ENCODE measurements at regions not wholly inside any gene's neighbourhood (a gene's known extent, or its start where the extent isn't known, plus 50 kb on each side); places are given as distances from the start of the nearest gene placed in this dataset.
A peak's percentile ranks its signal among the peaks of the same experiment; 100 is the strongest.

DNA sequence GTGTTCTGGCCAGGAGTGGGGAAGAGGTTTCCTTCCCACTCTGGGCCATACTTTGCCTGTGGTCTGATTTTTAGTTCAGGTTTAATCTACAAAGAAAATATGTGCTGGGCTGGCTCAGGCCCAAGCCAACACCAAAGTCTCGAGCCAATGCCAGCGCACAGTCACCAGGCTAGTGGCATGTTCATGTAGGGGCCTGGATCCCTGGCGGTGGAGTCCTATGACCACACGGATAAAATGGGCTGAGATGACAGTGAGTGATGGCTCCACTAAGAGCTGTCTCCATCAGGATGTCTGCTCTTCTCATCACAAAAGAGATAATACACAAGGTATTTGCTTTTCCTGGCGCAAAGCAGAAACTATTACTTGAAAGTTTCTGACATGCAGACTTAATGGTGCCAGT, 92.9 kb upstream of the PTPN3 start:
- H3K56ac ChIP-seq (ENCODE audit: extremely low read depth, insufficient read depth, low read length), result no peak overlapping the region
- H4K8ac ChIP-seq (ENCODE audit: low read depth in 2 of 2, low read length in 2 of 2), result no peak overlapping the region
- no peak overlapping the region for H2BK20ac ChIP-seq (ENCODE audit: low read depth, low read length)
- BruUV-seq (replicated peaks), result no TSS peak
- H2AK9ac ChIP-seq (replicated peaks; ENCODE audit: low read depth, low read length, poor library complexity), result no peak overlapping the region
- H3K4ac ChIP-seq (ENCODE audit: low read depth, low read length), result no peak overlapping the region
- WGBS, 2 experiments (ENCODE audit: extremely low coverage in 2 of 2, insufficient read length in 1 of 2), result 52% methylated on average over 3 of the region's 5 CpGs; no CpG with 5 or more reads in 1 of the 2 experiments
- TF ChIP-seq, protein P1, sequence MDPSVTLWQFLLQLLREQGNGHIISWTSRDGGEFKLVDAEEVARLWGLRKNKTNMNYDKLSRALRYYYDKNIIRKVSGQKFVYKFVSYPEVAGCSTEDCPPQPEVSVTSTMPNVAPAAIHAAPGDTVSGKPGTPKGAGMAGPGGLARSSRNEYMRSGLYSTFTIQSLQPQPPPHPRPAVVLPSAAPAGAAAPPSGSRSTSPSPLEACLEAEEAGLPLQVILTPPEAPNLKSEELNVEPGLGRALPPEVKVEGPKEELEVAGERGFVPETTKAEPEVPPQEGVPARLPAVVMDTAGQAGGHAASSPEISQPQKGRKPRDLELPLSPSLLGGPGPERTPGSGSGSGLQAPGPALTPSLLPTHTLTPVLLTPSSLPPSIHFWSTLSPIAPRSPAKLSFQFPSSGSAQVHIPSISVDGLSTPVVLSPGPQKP (IDR thresholded peaks at IDR 0.05; ENCODE audit: borderline replicate concordance, low read depth, low read length), result no peak
- TF ChIP-seq, protein P2, sequence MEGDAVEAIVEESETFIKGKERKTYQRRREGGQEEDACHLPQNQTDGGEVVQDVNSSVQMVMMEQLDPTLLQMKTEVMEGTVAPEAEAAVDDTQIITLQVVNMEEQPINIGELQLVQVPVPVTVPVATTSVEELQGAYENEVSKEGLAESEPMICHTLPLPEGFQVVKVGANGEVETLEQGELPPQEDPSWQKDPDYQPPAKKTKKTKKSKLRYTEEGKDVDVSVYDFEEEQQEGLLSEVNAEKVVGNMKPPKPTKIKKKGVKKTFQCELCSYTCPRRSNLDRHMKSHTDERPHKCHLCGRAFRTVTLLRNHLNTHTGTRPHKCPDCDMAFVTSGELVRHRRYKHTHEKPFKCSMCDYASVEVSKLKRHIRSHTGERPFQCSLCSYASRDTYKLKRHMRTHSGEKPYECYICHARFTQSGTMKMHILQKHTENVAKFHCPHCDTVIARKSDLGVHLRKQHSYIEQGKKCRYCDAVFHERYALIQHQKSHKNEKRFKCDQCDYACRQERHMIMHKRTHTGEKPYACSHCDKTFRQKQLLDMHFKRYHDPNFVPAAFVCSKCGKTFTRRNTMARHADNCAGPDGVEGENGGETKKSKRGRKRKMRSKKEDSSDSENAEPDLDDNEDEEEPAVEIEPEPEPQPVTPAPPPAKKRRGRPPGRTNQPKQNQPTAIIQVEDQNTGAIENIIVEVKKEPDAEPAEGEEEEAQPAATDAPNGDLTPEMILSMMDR (conservative IDR thresholded peaks at IDR 0.05; ENCODE audit: low read depth, low read length), result no peak
- no peak for TF ChIP-seq NFE2L2 (IDR thresholded peaks at IDR 0.05; ENCODE audit: low read depth, low read length)
- no peak for TF ChIP-seq MAFK (IDR thresholded peaks at IDR 0.05; ENCODE audit: low read depth, low read length)
- no peak for TF ChIP-seq MAZ (IDR thresholded peaks at IDR 0.05; ENCODE audit: borderline replicate concordance, low read depth, low read length)
- TF ChIP-seq BHLHE40 (IDR thresholded peaks at IDR 0.05; ENCODE audit: low read depth, low read length), result no peak
- no peak for TF ChIP-seq RAD21 (IDR thresholded peaks at IDR 0.05; ENCODE audit: low read length)
- no peak for TF ChIP-seq SMC3 (IDR thresholded peaks at IDR 0.05; ENCODE audit: low read depth, low read length)
- no peak for TF ChIP-seq RFX5 (IDR thresholded peaks at IDR 0.05; ENCODE audit: low read depth, low read length)
- no peak for TF ChIP-seq MXI1 (IDR thresholded peaks at IDR 0.05; ENCODE audit: borderline replicate concordance, low read depth, low read length)
- TF ChIP-seq POLR2A (IDR thresholded peaks at IDR 0.05; ENCODE audit: low read depth, low read length), result no peak
- no peak for TF ChIP-seq RCOR1 (IDR thresholded peaks at IDR 0.05; ENCODE audit: insufficient replicate concordance, low read length)
- no peak for TF ChIP-seq CHD1 (IDR thresholded peaks at IDR 0.05; ENCODE audit: low read depth, low read length)
- TF ChIP-seq CEBPB (IDR thresholded peaks at IDR 0.05; ENCODE audit: low read depth, low read length), result no peak
- TF ChIP-seq FOS (IDR thresholded peaks at IDR 0.05; ENCODE audit: low read depth, low read length), result no peak
- TF ChIP-seq, protein P3, sequence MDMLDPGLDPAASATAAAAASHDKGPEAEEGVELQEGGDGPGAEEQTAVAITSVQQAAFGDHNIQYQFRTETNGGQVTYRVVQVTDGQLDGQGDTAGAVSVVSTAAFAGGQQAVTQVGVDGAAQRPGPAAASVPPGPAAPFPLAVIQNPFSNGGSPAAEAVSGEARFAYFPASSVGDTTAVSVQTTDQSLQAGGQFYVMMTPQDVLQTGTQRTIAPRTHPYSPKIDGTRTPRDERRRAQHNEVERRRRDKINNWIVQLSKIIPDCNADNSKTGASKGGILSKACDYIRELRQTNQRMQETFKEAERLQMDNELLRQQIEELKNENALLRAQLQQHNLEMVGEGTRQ (IDR thresholded peaks at IDR 0.05; ENCODE audit: low read depth, low read length), result no peak
- no peak overlapping the region for H4K5ac ChIP-seq (ENCODE audit: low read depth, low read length)
- no peak overlapping the region for H3K4me3 ChIP-seq (ENCODE audit: insufficient read depth, low read depth, low read length)
- H3K4me2 ChIP-seq (ENCODE audit: low read depth, low read length), result no peak overlapping the region
- no peak overlapping the region for H3K9ac ChIP-seq (ENCODE audit: low read depth, low read length)
- H4K91ac ChIP-seq (ENCODE audit: insufficient read depth, low read depth, low read length), result no peak overlapping the region
- peak overlapping the region; percentile 2 for H2AFZ ChIP-seq (replicated peaks; ENCODE audit: low read length, poor library complexity)
- no peak overlapping the region for H2AK5ac ChIP-seq (ENCODE audit: low read depth, low read length)
- H2BK5ac ChIP-seq (ENCODE audit: low read depth, low read length, poor library complexity, severe bottlenecking), result no peak overlapping the region
- no peaks in the 10 kb centered on the region for H3K9me1 ChIP-seq (ENCODE audit: insufficient read depth, low read length)
- H3K9me3 ChIP-seq (ENCODE audit: control insufficient read depth, insufficient read depth, low read length), result peaks cover 4% of the 10 kb centered on the region
- H3K27me3 ChIP-seq (ENCODE audit: control insufficient read depth, insufficient read depth, low read length), result peaks cover 40% of the 10 kb centered on the region
- no peak overlapping the region for H3K14ac ChIP-seq (replicated peaks; ENCODE audit: low read depth, low read length)
- no peaks in the 10 kb centered on the region for H3K79me1 ChIP-seq (ENCODE audit: low read depth in 1 of 2, low read length in 2 of 2)
- no peak overlapping the region for H2BK120ac ChIP-seq (ENCODE audit: low read depth, low read length)
- intact Hi-C loops (cut with micrococcal nuclease) (no loop called here), in situ Hi-C loops (cut with MboI; ENCODE audit: low sequenced_read_pairs) (loop anchor here (25.0 kb wide), 1 partner anchor 571 kb away; no protein-coding TSS in a partner anchor), dilution Hi-C loops (cut with HindIII; ENCODE audit: low sequenced_read_pairs, unreplicated experiment) (no loop called here)
- no peak overlapping the region for H3K27ac ChIP-seq (ENCODE audit: insufficient read depth, low read length)
- ChIA-PET CTCF (no interaction called here), POLR2A (ENCODE audit: unreplicated experiment) (no interaction called here)
- no peaks in the 10 kb centered on the region for H3K4me1 ChIP-seq (ENCODE audit: control insufficient read depth, insufficient read depth, low read length)
- no peak overlapping the region for H2BK15ac ChIP-seq (ENCODE audit: low read depth, low read length)
- no peaks in the 10 kb centered on the region for H4K20me1 ChIP-seq (ENCODE audit: insufficient read depth, low read length)
- ATAC-seq (ENCODE audit: low read depth) (no peak), DNase-seq (no peak)
- H3K36me3 ChIP-seq (ENCODE audit: control insufficient read depth, insufficient read depth, low read length), result no peaks in the 10 kb centered on the region
- H3K18ac ChIP-seq (ENCODE audit: low read depth, low read length), result no peak overlapping the region
- H3K23ac ChIP-seq (ENCODE audit: low read depth, low read length), result no peak overlapping the region

Measured in IMR-90 (cell line).